CD14-positive monocyte (primary cell): ENCODE measurements at regions not wholly inside any gene's neighbourhood (a gene's known extent, or its start where the extent isn't known, plus 50 kb on each side); places are given as distances from the start of the nearest gene placed in this dataset.
A peak's percentile ranks its signal among the peaks of the same experiment; 100 is the strongest.

Experiments used
- DNase-seq, 3 donors: peaks; one replicate each; pipeline ENCODE4 v3.0.0-alpha.2; 2011 to 2022
- H2AFZ ChIP-seq: 2 replicates; pipeline ENCODE4 v1.6.0; 2012; ENCODE audit warnings: mild to moderate bottlenecking, low read depth, low read length, inconsistent platforms; ENCODE audit not compliant: insufficient read depth, poor library complexity, severe bottlenecking
- H3K27ac ChIP-seq, 2 donors: 1 replicate in 1 of 2; 2 replicates in 1 of 2; pipeline ENCODE4 v1.5.1; 2012 to 2013; ENCODE audit warnings: low read length in 2 of 2, control low read depth in 1 of 2, inconsistent platforms in 1 of 2, low read depth in 1 of 2, mild to moderate bottlenecking in 1 of 2
- H3K27me3 ChIP-seq, 2 donors: one replicate each; pipeline versions ENCODE4 v1.6.0 to v1.6.1; 2011 to 2013; ENCODE audit warnings: low read length in 2 of 2; ENCODE audit not compliant: control insufficient read depth in 2 of 2, insufficient read depth in 2 of 2
- H3K36me3 ChIP-seq, 2 donors: replicated peaks in 1 of 2; 1 replicate in 1 of 2; 2 replicates in 1 of 2; pipeline versions ENCODE4 v1.5.1 to v1.6.1; 2012 to 2013; ENCODE audit warnings: low read length in 2 of 2, control low read depth in 1 of 2, inconsistent platforms in 1 of 2, mild to moderate bottlenecking in 1 of 2; ENCODE audit not compliant: insufficient read depth in 2 of 2, control insufficient read depth in 1 of 2
- H3K4me1 ChIP-seq, 2 donors: 1 replicate in 1 of 2; 2 replicates in 1 of 2; pipeline versions ENCODE4 v1.5.1 to v1.6.1; 2012 to 2013; ENCODE audit warnings: low read length in 2 of 2, control low read depth in 1 of 2, inconsistent platforms in 1 of 2, mild to moderate bottlenecking in 1 of 2, moderate library complexity in 1 of 2; ENCODE audit not compliant: insufficient read depth in 2 of 2, control insufficient read depth in 1 of 2
- H3K4me2 ChIP-seq: replicated peaks from 2 replicates; pipeline ENCODE3; 2012; ENCODE audit warnings: low read length, moderate library complexity, mild to moderate bottlenecking; ENCODE audit not compliant: poor library complexity, severe bottlenecking; ENCODE audit errors: extremely low read depth
- H3K4me3 ChIP-seq, 3 experiments: fragments of 200-600 bp in 1 of 3; sonication (generic) in 1 of 3; replicated peaks in 1 of 3; 1 replicate in 2 of 3; 2 replicates in 1 of 3; pipeline ENCODE4 v1.5.1; 2011 to 2013; ENCODE audit warnings: low read length in 3 of 3, mild to moderate bottlenecking in 3 of 3, control low read depth in 2 of 3, low read depth in 2 of 3, inconsistent platforms in 1 of 3, moderate library complexity in 1 of 3
- H3K79me2 ChIP-seq: 2 replicates; pipeline ENCODE4 v1.6.0; 2012; ENCODE audit warnings: mild to moderate bottlenecking, control low read depth, inconsistent platforms, low read length, moderate library complexity; ENCODE audit not compliant: insufficient read depth
- H3K9ac ChIP-seq: 2 replicates; pipeline ENCODE4 v1.6.0; 2017; ENCODE audit warnings: low read length, mild to moderate bottlenecking; ENCODE audit not compliant: insufficient read depth, poor library complexity, severe bottlenecking
- H3K9me3 ChIP-seq, 2 donors: replicated peaks in 1 of 2; 1 replicate in 1 of 2; 2 replicates in 1 of 2; pipeline versions ENCODE4 v1.5.1 to v1.6.1; 2012 to 2013; ENCODE audit warnings: low read length in 2 of 2, control low read depth in 1 of 2; ENCODE audit not compliant: control insufficient read depth in 1 of 2, insufficient read depth in 1 of 2
- H4K20me1 ChIP-seq: 2 replicates; pipeline ENCODE4 v1.6.0; 2012; ENCODE audit warnings: mild to moderate bottlenecking, low read length, control low read depth, moderate library complexity; ENCODE audit not compliant: insufficient read depth
- H3K27ac Mint-ChIP-seq, 7 donors: one replicate each; pipeline ENCODE4 v1.8.0; 2020; ENCODE audit warnings: mild to moderate bottlenecking in 7 of 7, mixed read lengths in 7 of 7, moderate library complexity in 6 of 7, inconsistent platforms in 2 of 7
- H3K27me3 Mint-ChIP-seq, 3 donors: one replicate each; pipeline ENCODE4 v1.8.0; 2021 to 2022; ENCODE audit warnings: low read depth in 3 of 3, mild to moderate bottlenecking in 3 of 3, mixed read lengths in 3 of 3, moderate library complexity in 3 of 3, inconsistent platforms in 1 of 3
- H3K36me3 Mint-ChIP-seq, 2 donors: one replicate each; pipeline ENCODE4 v1.8.0; 2020; ENCODE audit warnings: mixed read lengths in 2 of 2, inconsistent platforms in 1 of 2, mild to moderate bottlenecking in 1 of 2
- H3K4me1 Mint-ChIP-seq: one replicate; pipeline ENCODE4 v1.8.0; 2020; ENCODE audit warnings: mild to moderate bottlenecking, mixed read lengths
- H3K4me3 Mint-ChIP-seq, 2 donors: one replicate each; pipeline ENCODE4 v1.8.0; 2020; ENCODE audit warnings: mild to moderate bottlenecking in 2 of 2, mixed read lengths in 2 of 2, moderate library complexity in 1 of 2
- H3K9me3 Mint-ChIP-seq, 7 donors: one replicate each; pipeline ENCODE4 v1.8.0; 2020 to 2022; ENCODE audit warnings: mixed read lengths in 7 of 7, mild to moderate bottlenecking in 6 of 7, moderate library complexity in 6 of 7, inconsistent platforms in 2 of 7
- WGBS: methylation state at CpG from one replicate; pipeline ENCODE4 v1.1.5; 2013; ENCODE audit warnings: missing lambda C conversion rate; ENCODE audit not compliant: insufficient coverage; 5-methylcytosine and 5-hydroxymethylcytosine counted together
- intact Hi-C, 2 donors: fragments of 100-400 bp; cut with micrococcal nuclease; formaldehyde crosslinking; loops; one replicate each; pipeline versions ENCODE4 v1.15.0 to v1.15.1; 2023
- TF ChIP-seq, protein P1 (sequence below): fragments of 200-600 bp; IDR thresholded peaks from one replicate; pipeline ENCODE4 v1.8.0; 2022; ENCODE audit warnings: antibody characterized with exemption, mild to moderate bottlenecking

DNA sequence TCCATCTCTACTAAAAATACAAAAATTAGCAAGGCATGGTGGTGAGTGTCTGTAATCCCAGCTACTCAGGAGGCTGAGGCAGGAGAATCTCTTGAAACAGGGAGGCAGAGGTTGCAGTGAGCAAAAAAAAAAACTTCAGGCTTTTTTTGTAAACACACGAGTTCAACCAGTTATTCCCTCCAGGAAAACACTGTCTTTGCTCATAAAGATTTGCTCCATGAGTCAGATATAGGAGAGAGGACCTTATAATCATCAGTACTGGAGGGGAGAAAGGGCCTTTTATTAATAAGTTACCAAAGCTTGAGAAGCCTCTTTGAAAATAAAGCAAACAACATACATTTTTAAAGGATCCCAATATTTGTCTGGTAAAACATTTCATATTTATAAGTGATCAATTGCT is 110.7 kb downstream of the EFNB2 start:
- Mint-ChIP-seq H3K36me3 (no peaks in the 10 kb centered on the region), H3K4me1 (no peaks in the 10 kb centered on the region), H3K4me3 (no peak overlapping the region), H3K9me3 (peaks cover 0 to 12% (median 7%) of the 10 kb centered on the region in 7 donors), H3K27ac (peak overlapping the region in 2 of 7 donors; percentile 18 to 42), H3K27me3 (peaks cover 0 to 2% (median 2%) of the 10 kb centered on the region in 3 donors)
- TF ChIP-seq, protein P1, sequence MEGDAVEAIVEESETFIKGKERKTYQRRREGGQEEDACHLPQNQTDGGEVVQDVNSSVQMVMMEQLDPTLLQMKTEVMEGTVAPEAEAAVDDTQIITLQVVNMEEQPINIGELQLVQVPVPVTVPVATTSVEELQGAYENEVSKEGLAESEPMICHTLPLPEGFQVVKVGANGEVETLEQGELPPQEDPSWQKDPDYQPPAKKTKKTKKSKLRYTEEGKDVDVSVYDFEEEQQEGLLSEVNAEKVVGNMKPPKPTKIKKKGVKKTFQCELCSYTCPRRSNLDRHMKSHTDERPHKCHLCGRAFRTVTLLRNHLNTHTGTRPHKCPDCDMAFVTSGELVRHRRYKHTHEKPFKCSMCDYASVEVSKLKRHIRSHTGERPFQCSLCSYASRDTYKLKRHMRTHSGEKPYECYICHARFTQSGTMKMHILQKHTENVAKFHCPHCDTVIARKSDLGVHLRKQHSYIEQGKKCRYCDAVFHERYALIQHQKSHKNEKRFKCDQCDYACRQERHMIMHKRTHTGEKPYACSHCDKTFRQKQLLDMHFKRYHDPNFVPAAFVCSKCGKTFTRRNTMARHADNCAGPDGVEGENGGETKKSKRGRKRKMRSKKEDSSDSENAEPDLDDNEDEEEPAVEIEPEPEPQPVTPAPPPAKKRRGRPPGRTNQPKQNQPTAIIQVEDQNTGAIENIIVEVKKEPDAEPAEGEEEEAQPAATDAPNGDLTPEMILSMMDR, result no peak
- Histone ChIP-seq H3K4me3 (no peak overlapping the region), H3K79me2 (no peaks in the 10 kb centered on the region), H3K27me3 (no peaks in the 10 kb centered on the region), H2AFZ (no peak overlapping the region), H3K4me2 (no peak overlapping the region), H3K36me3 (no peaks in the 10 kb centered on the region), H3K4me1 (no peaks in the 10 kb centered on the region), H3K27ac (no peak overlapping the region), H4K20me1 (no peaks in the 10 kb centered on the region), H3K9me3 (peaks cover 0 to 7% of the 10 kb centered on the region in 2 donors), H3K9ac (no peak overlapping the region)
- intact Hi-C loops, result no loop called here
- no CpG with 5 or more reads among the region's 1 CpG for WGBS
- DNase-seq, result no peak

DNA sequence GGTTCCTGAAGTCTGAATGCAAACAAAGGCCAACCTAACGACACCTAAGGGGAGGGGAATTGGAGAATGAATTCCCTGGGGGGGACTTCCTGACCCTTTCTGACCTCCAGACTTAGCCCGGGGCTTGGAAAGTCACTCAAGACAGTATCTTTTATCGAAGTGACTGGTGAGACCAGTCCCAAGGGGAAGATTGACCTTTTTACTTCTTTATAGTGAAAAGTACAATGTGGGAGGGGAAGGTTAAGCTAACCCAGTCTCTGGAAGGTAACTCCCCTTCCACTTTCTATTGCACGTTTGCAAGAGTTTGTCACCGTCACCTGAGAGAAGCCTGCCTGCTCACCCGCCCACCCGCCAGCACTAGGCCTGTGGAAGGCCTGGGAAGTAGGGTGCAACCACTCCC is 111.9 kb downstream of the EFNB2 start:
- H3K4me1 Mint-ChIP-seq, result no peaks in the 10 kb centered on the region
- Histone ChIP-seq H3K79me2 (no peaks in the 10 kb centered on the region), H3K9me3 (peaks cover 0 to 7% of the 10 kb centered on the region in 2 donors), H3K27ac (no peak overlapping the region), H3K36me3 (no peaks in the 10 kb centered on the region), H4K20me1 (no peaks in the 10 kb centered on the region), H2AFZ (no peak overlapping the region), H3K4me3 (no peak overlapping the region), H3K4me1 (no peaks in the 10 kb centered on the region), H3K9ac (no peak overlapping the region), H3K4me2 (no peak overlapping the region), H3K27me3 (no peaks in the 10 kb centered on the region)
- H3K4me3 Mint-ChIP-seq, result no peak overlapping the region
- no peak for DNase-seq
- TF ChIP-seq, protein P1, result no peak
- peaks cover 0 to 12% (median 7%) of the 10 kb centered on the region in 7 donors for H3K9me3 Mint-ChIP-seq
- 60% methylated on average over 1 of the region's 7 CpGs for WGBS
- H3K36me3 Mint-ChIP-seq, result no peaks in the 10 kb centered on the region
- intact Hi-C loops, result no loop called here
- H3K27ac Mint-ChIP-seq, result no peak overlapping the region
- H3K27me3 Mint-ChIP-seq, result peaks cover 0 to 2% (median 2%) of the 10 kb centered on the region in 3 donors
